Neural progenitor cell (in vitro differentiated cells): ENCODE measurements at regions not wholly inside any gene's neighbourhood (a gene's known extent, or its start where the extent isn't known, plus 50 kb on each side); places are given as distances from the start of the nearest gene placed in this dataset.

Experiments used
- EZH2 ChIP-seq: fragments of 200-600 bp; sonication (generic); IDR thresholded peaks from 2 replicates; pipeline ENCODE4 v1.6.1; 2017; ENCODE audit warnings: antibody characterized with exemption, mild to moderate bottlenecking, moderate library complexity
- TF ChIP-seq, protein P1 (sequence below): fragments of 200-600 bp; sonication (generic); IDR thresholded peaks from 2 replicates; pipeline ENCODE4 v1.5.1; 2017; ENCODE audit warnings: antibody characterized with exemption, mild to moderate bottlenecking

- TF ChIP-seq EZH2, result no peak
- TF ChIP-seq, protein P1, sequence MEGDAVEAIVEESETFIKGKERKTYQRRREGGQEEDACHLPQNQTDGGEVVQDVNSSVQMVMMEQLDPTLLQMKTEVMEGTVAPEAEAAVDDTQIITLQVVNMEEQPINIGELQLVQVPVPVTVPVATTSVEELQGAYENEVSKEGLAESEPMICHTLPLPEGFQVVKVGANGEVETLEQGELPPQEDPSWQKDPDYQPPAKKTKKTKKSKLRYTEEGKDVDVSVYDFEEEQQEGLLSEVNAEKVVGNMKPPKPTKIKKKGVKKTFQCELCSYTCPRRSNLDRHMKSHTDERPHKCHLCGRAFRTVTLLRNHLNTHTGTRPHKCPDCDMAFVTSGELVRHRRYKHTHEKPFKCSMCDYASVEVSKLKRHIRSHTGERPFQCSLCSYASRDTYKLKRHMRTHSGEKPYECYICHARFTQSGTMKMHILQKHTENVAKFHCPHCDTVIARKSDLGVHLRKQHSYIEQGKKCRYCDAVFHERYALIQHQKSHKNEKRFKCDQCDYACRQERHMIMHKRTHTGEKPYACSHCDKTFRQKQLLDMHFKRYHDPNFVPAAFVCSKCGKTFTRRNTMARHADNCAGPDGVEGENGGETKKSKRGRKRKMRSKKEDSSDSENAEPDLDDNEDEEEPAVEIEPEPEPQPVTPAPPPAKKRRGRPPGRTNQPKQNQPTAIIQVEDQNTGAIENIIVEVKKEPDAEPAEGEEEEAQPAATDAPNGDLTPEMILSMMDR, result no peak
Observed at GRCh38 chr21:17889171-17889570, 70.0 kb upstream of the C21orf91 start.
